Panc1 (cell line): ENCODE measurements at regions not wholly inside any gene's neighbourhood (a gene's known extent, or its start where the extent isn't known, plus 50 kb on each side); places are given as distances from the start of the nearest gene placed in this dataset.

Experiments used
- ATAC-seq: fragments of 200-7000 bp; cut with Tn5 transposase; 2 replicates; pipeline ENCODE4 v1.9.1; 2020; ENCODE audit warnings: mild to moderate bottlenecking, moderate library complexity
- BruUV-seq: library from RNA; stranded (reverse); fragments of 400-500 nt; replicated peaks from 2 replicates; lab custom pipeline; 2021; lab: Mats Ljungman, UMichigan
- CTCF ChIA-PET: fragments of 300-600 bp; sonication (Branson Sonifier 250); formaldehyde crosslinking; loops from one replicate; lab custom pipeline; 2022; ENCODE audit warnings: antibody characterized with exemption; lab: Charles Lee
- POLR2A ChIA-PET: fragments of 300-600 bp; sonication (Branson Sonifier 250); formaldehyde crosslinking; loops from one replicate; lab custom pipeline; 2022; ENCODE audit warnings: antibody characterized with exemption; lab: Charles Lee
- DNase-seq: peaks from one replicate; pipeline ENCODE4 v3.0.0-alpha.2; 2010; ENCODE audit warnings: low read depth, low spot score
- H3K27ac ChIP-seq: 2 replicates; pipeline ENCODE4 v1.5.1; 2011; ENCODE audit warnings: mild to moderate bottlenecking, low read length, inconsistent platforms
- H3K27me3 ChIP-seq: fragments of 200-500 bp; sonication (Bioruptor generic); 2 replicates; pipeline ENCODE4 v1.6.0; 2014; ENCODE audit warnings: low read length, inconsistent platforms; ENCODE audit not compliant: control insufficient read depth, insufficient read depth
- H3K36me3 ChIP-seq: fragments of 200-500 bp; sonication (Bioruptor generic); 2 replicates; pipeline ENCODE4 v1.5.1; 2014; ENCODE audit warnings: inconsistent platforms, mild to moderate bottlenecking, low read length, moderate library complexity; ENCODE audit not compliant: control insufficient read depth, insufficient read depth
- H3K4me1 ChIP-seq: 2 replicates; pipeline ENCODE4 v1.5.1; 2011; ENCODE audit warnings: inconsistent platforms, mild to moderate bottlenecking, low read length, moderate library complexity; ENCODE audit not compliant: control insufficient read depth, insufficient read depth
- H3K4me3 ChIP-seq, 2 experiments: 2 replicates each; pipeline ENCODE4 v1.5.1; 2011 to 2012; ENCODE audit warnings: low read depth in 2 of 2, low read length in 2 of 2, mild to moderate bottlenecking in 2 of 2, inconsistent platforms in 1 of 2, moderate library complexity in 1 of 2
- H3K9me3 ChIP-seq: fragments of 200-500 bp; sonication (Bioruptor generic); 2 replicates; pipeline ENCODE4 v1.5.1; 2014; ENCODE audit warnings: low read depth, mild to moderate bottlenecking, inconsistent platforms, low read length, moderate library complexity; ENCODE audit not compliant: control insufficient read depth, insufficient read depth
- CTCF ChIP-seq: fragments of 450-650 bp; IDR thresholded peaks from 2 replicates; pipeline ENCODE4 v1.5.1; 2017; ENCODE audit warnings: mild to moderate bottlenecking
- POLR2AphosphoS5 ChIP-seq: IDR thresholded peaks from 2 replicates; pipeline ENCODE4 v1.6.1; 2012; ENCODE audit warnings: mild to moderate bottlenecking, low read depth, low read length, moderate library complexity
- SIN3A ChIP-seq: IDR thresholded peaks from 2 replicates; pipeline ENCODE4 v1.6.1; 2012; ENCODE audit warnings: low read depth, mild to moderate bottlenecking, low read length, moderate library complexity, borderline replicate concordance; ENCODE audit not compliant: insufficient read depth
- TCF7L2 ChIP-seq: IDR thresholded peaks from 2 replicates; pipeline ENCODE4 v1.6.1; 2011; ENCODE audit warnings: mild to moderate bottlenecking, low read depth, low read length, inconsistent platforms
- in situ Hi-C: cut with HindIII; loops from 2 replicates; pipeline ENCODE4 v1.10.0; 2016; ENCODE audit warnings: low sequenced_read_pairs, low pct_unique_long_range_greater_than_20kb
- intact Hi-C: fragments of 100-400 bp; cut with micrococcal nuclease; formaldehyde crosslinking; loops from one replicate; pipeline ENCODE4 v1.10.0; 2022; ENCODE audit not compliant: unreplicated experiment
- TF ChIP-seq, protein P1 (sequence below), 2 experiments: IDR thresholded peaks; 2 replicates each; pipeline ENCODE4 v1.6.1; 2011 to 2012; ENCODE audit warnings: low read depth in 2 of 2, control low read depth in 1 of 2, low read length in 1 of 2, mild to moderate bottlenecking in 1 of 2, moderate library complexity in 1 of 2; ENCODE audit not compliant: insufficient read depth in 1 of 2

DNA sequence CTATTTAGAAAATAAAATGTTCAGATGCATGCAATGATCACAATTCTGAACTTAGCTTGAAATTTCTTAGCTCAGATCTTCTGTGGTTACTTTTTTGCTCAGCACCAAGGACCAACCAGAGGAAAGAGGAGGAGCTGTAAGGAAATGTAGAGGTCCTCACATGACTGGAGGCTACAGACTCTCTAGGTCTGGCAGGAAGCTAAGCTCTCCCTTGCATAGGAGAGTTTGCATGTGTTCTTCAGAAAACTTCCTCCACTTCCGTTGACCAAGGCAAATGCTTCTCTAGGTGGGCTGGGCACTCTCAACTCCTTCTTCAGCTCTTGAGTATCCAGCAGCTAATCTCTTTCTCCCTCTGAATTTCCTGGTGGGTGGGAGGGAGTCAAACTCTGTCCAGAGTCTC is 119.6 kb downstream of the BTC start:
- ATAC-seq (no peak), DNase-seq (no peak)
- H3K27ac ChIP-seq = no peak overlapping the region
- no TSS peak for BruUV-seq
- intact Hi-C loops (loop anchor here (5.0 to 10.0 kb wide), 3 partner anchors 140 to 450 kb away; no protein-coding TSS in a partner anchor), in situ Hi-C loops (no loop called here)
- POLR2A ChIA-PET = no interaction called here
- H3K9me3 ChIP-seq = no peaks in the 10 kb centered on the region
- no peaks in the 10 kb centered on the region for H3K36me3 ChIP-seq
- TF ChIP-seq POLR2AphosphoS5 = no peak
- no peak for TF ChIP-seq CTCF
- no peak for TF ChIP-seq TCF7L2
- TF ChIP-seq, protein P1, sequence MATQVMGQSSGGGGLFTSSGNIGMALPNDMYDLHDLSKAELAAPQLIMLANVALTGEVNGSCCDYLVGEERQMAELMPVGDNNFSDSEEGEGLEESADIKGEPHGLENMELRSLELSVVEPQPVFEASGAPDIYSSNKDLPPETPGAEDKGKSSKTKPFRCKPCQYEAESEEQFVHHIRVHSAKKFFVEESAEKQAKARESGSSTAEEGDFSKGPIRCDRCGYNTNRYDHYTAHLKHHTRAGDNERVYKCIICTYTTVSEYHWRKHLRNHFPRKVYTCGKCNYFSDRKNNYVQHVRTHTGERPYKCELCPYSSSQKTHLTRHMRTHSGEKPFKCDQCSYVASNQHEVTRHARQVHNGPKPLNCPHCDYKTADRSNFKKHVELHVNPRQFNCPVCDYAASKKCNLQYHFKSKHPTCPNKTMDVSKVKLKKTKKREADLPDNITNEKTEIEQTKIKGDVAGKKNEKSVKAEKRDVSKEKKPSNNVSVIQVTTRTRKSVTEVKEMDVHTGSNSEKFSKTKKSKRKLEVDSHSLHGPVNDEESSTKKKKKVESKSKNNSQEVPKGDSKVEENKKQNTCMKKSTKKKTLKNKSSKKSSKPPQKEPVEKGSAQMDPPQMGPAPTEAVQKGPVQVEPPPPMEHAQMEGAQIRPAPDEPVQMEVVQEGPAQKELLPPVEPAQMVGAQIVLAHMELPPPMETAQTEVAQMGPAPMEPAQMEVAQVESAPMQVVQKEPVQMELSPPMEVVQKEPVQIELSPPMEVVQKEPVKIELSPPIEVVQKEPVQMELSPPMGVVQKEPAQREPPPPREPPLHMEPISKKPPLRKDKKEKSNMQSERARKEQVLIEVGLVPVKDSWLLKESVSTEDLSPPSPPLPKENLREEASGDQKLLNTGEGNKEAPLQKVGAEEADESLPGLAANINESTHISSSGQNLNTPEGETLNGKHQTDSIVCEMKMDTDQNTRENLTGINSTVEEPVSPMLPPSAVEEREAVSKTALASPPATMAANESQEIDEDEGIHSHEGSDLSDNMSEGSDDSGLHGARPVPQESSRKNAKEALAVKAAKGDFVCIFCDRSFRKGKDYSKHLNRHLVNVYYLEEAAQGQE (IDR thresholded peaks at IDR 0.05; ENCODE audit: insufficient read depth in 1 of 2, low read depth in 2 of 2, low read length in 1 of 2) = no peak
- no peak for TF ChIP-seq SIN3A
- no peaks in the 10 kb centered on the region for H3K4me1 ChIP-seq
- no peaks in the 10 kb centered on the region for H3K27me3 ChIP-seq
- CTCF ChIA-PET = interaction anchor here (0.5 to 0.7 kb wide), 2 partner anchors 637 to 710 kb away, joined by 3 to 6 read pairs; no protein-coding TSS in a partner anchor
- H3K4me3 ChIP-seq = no peak overlapping the region

DNA sequence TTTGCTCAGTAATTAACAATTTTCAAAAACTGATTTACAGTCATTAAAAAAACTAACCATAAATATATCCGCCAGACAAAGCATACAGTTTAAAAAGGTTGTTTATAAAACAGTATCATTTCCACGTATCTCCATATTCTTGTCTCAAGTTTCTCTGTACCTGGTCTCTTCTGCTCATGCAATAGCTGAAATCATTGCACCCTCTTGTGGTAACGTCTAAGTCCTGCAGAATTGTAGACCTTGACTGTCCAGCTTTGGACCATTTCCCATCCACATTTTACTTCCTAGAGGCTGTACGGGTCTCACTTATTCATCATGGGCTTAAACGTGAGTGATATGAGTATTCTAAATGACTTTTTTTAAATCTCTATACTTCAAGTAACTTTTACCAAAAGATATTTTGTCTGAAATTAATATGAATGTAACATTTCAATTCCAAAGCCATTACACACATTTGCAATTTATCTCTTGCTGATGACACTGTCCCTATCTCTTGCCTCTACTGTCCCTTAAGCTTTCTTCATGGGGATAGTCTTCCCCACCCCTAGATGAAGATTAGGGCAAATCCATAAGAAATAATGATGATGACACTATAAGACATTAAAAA is 118.5 kb downstream of the BTC start:
- ChIA-PET CTCF (interaction anchor here (0.7 to 1.3 kb wide), 2 partner anchors 53 to 357 kb away, joined by 3 to 4 read pairs; no protein-coding TSS in a partner anchor), POLR2A (no interaction called here)
- in situ Hi-C loops (no loop called here), intact Hi-C loops (loop anchor here (10.0 kb wide), 2 partner anchors 141 to 451 kb away; no protein-coding TSS in a partner anchor)
- Histone ChIP-seq H3K9me3 (no peaks in the 10 kb centered on the region), H3K4me1 (no peaks in the 10 kb centered on the region), H3K4me3 (no peak overlapping the region), H3K27me3 (no peaks in the 10 kb centered on the region), H3K36me3 (no peaks in the 10 kb centered on the region), H3K27ac (no peak overlapping the region)
- TF ChIP-seq POLR2AphosphoS5 (no peak), CTCF (peak; percentile 71; the same call in 1 of the 2 replicates), TCF7L2 (no peak), SIN3A (no peak)
- no TSS peak for BruUV-seq
- no peak for DNase-seq
- peak; percentile 80; the same call in 1 of the 2 replicates for ATAC-seq
